ENCODE measurements at regions not wholly inside any gene's neighbourhood (a gene's known extent, or its start where the extent isn't known, plus 50 kb on each side); places are given as distances from the start of the nearest gene placed in this dataset.

- FAIRE-seq (no peak), DNase-seq (ENCODE audit: insufficient read length) (no peak)
- TF ChIP-seq POLR2AphosphoS5 (IDR thresholded peaks at IDR 0.05; ENCODE audit: low read depth, low read length) (no peak), TAF1 (IDR thresholded peaks at IDR 0.05; ENCODE audit: borderline replicate concordance, low read depth, low read length) (no peak), POLR2A (IDR thresholded peaks at IDR 0.05; ENCODE audit: low read depth, low read length) (no peak)
Observed at GRCh38 chrX:137366018-137366633, 199.8 kb upstream of the ZIC3 start.

GRCh38 chrX:137363559-137363958 lies 202.4 kb upstream of the ZIC3 start:
- TF ChIP-seq POLR2AphosphoS5 (IDR thresholded peaks at IDR 0.05; ENCODE audit: low read depth, low read length) = no peak
- TF ChIP-seq TAF1 (IDR thresholded peaks at IDR 0.05; ENCODE audit: borderline replicate concordance, low read depth, low read length) = no peak
- no peak for TF ChIP-seq POLR2A (IDR thresholded peaks at IDR 0.05; ENCODE audit: low read depth, low read length)
- DNase-seq (ENCODE audit: insufficient read length) (no peak), FAIRE-seq (no peak)

- DNase-seq (ENCODE audit: insufficient read length) (no peak), FAIRE-seq (no peak)
- TF ChIP-seq POLR2A (IDR thresholded peaks at IDR 0.05; ENCODE audit: low read depth, low read length) (no peak), POLR2AphosphoS5 (IDR thresholded peaks at IDR 0.05; ENCODE audit: low read depth, low read length) (no peak), TAF1 (IDR thresholded peaks at IDR 0.05; ENCODE audit: borderline replicate concordance, low read depth, low read length) (no peak)
Observed at GRCh38 chrX:137362583-137362982, 203.3 kb upstream of the ZIC3 start.

DNA sequence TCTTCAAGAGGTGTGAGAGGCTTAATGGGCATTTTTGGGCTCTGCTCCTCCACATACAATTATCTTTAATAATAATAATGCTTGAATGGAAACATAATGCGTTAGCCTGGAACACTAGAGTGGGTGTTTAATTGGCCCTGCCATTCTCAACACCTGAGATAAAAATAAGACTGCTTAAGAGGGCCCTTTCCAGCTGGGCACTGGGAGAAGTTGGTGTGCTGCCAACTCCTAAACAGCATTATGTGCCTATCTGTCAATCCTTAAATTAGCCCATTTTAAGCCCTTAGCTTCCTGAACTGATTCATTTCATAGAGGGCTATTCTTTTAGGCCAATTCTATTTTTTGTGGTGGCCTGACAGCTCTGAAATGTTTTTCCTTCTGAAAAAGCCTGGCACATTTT lies 211.1 kb upstream of the ZIC3 start:
- TF ChIP-seq POLR2A (IDR thresholded peaks at IDR 0.05; ENCODE audit: low read depth, low read length) = no peak
- DNase-seq (ENCODE audit: insufficient read length) = no peak
- no peak for FAIRE-seq

GRCh38 chrX:137353404-137353803 lies 212.5 kb upstream of the ZIC3 start:
- no peak for DNase-seq (ENCODE audit: insufficient read length)
- no peak for TF ChIP-seq TAF1 (IDR thresholded peaks at IDR 0.05; ENCODE audit: borderline replicate concordance, low read depth, low read length)
- TF ChIP-seq POLR2A (IDR thresholded peaks at IDR 0.05; ENCODE audit: low read depth, low read length) = no peak
- no peak for TF ChIP-seq POLR2AphosphoS5 (IDR thresholded peaks at IDR 0.05; ENCODE audit: low read depth, low read length)
- no peak for FAIRE-seq

DNA sequence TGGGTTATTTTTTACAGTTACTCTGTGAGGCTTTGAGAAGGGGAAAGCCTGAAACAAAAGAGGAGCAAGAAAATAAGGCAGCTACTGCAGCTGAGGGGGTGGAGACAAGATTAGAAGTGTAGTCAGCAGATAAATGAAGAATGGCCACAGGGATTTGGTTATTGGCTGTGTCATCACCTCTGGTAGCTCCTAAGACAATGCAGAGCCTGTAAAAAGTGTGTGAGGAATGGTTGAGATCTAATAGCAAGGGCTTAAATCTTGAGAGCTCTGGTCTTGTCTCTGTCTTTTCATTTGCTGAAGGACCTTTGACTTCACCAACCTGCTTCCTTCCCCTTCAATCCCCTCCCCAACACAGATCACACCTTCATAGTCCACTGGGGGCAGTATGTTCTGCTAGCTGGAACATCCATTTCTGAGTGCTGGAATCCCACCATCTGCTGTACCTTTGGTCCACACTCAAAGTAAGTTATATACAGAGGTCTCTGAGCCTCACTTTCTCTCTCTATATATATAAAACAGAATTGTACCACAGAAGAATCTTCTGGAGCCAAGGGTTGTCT lies 213.7 kb upstream of the ZIC3 start:
- DNase-seq (ENCODE audit: insufficient read length) (no peak), FAIRE-seq (no peak)
- TF ChIP-seq TAF1 (IDR thresholded peaks at IDR 0.05; ENCODE audit: borderline replicate concordance, low read depth, low read length) = no peak
- TF ChIP-seq POLR2A (IDR thresholded peaks at IDR 0.05; ENCODE audit: low read depth, low read length) = no peak
- no peak for TF ChIP-seq POLR2AphosphoS5 (IDR thresholded peaks at IDR 0.05; ENCODE audit: low read depth, low read length)

GRCh38 chrX:137342969-137343368 lies 223.0 kb upstream of the ZIC3 start:
- FAIRE-seq (no peak), DNase-seq (ENCODE audit: insufficient read length) (no peak)
- TF ChIP-seq POLR2AphosphoS5 (IDR thresholded peaks at IDR 0.05; ENCODE audit: low read depth, low read length) (no peak), POLR2A (IDR thresholded peaks at IDR 0.05; ENCODE audit: low read depth, low read length) (no peak), TAF1 (IDR thresholded peaks at IDR 0.05; ENCODE audit: borderline replicate concordance, low read depth, low read length) (no peak)

- FAIRE-seq (no peak), DNase-seq (ENCODE audit: insufficient read length) (no peak)
- TF ChIP-seq POLR2AphosphoS5 (IDR thresholded peaks at IDR 0.05; ENCODE audit: low read depth, low read length) (no peak), POLR2A (IDR thresholded peaks at IDR 0.05; ENCODE audit: low read depth, low read length) (no peak), TAF1 (IDR thresholded peaks at IDR 0.05; ENCODE audit: borderline replicate concordance, low read depth, low read length) (no peak)
Observed at GRCh38 chrX:137313627-137314026, 252.3 kb upstream of the ZIC3 start.

DNA sequence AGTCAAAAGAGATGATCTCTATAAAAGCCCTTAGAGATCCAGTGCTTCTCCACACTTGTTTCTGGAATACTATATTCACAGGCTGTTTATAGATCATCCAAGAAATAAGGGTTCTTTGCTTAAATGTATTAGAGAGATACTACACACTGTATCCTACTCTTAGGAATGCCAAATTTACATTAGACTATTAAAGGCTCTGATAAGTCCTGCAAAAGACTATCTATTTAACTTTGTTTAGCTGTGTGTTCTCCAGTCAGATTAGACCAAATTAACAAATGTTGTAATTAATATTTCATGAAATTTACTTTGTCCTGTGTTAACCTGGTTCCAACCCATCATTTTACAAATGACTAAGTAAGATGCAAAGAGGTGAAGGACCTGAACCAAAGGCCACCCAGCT lies 260.5 kb upstream of the ZIC3 start:
- TF ChIP-seq POLR2AphosphoS5 (IDR thresholded peaks at IDR 0.05; ENCODE audit: low read depth, low read length) (no peak), TAF1 (IDR thresholded peaks at IDR 0.05; ENCODE audit: borderline replicate concordance, low read depth, low read length) (no peak), POLR2A (IDR thresholded peaks at IDR 0.05; ENCODE audit: low read depth, low read length) (no peak)
- DNase-seq (ENCODE audit: insufficient read length) = no peak
- FAIRE-seq = no peak

DNA sequence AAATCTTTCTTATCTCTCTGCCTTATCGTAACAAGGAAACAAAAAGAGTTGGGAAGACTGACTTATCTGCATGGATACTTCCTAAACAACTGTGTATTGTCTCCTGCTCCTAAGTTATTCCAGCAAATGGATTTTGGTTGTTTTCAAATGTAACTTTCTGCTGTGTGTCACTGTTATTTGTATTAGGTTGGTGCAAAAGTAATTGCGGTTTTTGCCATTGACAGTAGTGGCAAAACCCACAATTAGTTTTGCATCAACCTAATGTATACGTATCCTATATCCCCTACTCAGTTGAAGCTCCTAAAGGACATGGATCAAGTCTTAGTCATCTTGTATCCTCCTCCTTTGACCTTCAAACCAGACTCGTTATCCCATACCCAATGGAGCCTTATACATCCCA lies 263.4 kb upstream of the GPR101 start:
- no peak for DNase-seq (ENCODE audit: insufficient read length)
- FAIRE-seq = no peak
- TF ChIP-seq POLR2AphosphoS5 (IDR thresholded peaks at IDR 0.05; ENCODE audit: low read depth, low read length) (no peak), TAF1 (IDR thresholded peaks at IDR 0.05; ENCODE audit: borderline replicate concordance, low read depth, low read length) (no peak), POLR2A (IDR thresholded peaks at IDR 0.05; ENCODE audit: low read depth, low read length) (no peak)

- no peak for FAIRE-seq
- DNase-seq (ENCODE audit: insufficient read length) = no peak
- TF ChIP-seq TAF1 (IDR thresholded peaks at IDR 0.05; ENCODE audit: borderline replicate concordance, low read depth, low read length) = no peak
- TF ChIP-seq POLR2AphosphoS5 (IDR thresholded peaks at IDR 0.05; ENCODE audit: low read depth, low read length) = no peak
- no peak for TF ChIP-seq POLR2A (IDR thresholded peaks at IDR 0.05; ENCODE audit: low read depth, low read length)
Observed at GRCh38 chrX:137290011-137290410, 256.2 kb upstream of the GPR101 start.

DNA sequence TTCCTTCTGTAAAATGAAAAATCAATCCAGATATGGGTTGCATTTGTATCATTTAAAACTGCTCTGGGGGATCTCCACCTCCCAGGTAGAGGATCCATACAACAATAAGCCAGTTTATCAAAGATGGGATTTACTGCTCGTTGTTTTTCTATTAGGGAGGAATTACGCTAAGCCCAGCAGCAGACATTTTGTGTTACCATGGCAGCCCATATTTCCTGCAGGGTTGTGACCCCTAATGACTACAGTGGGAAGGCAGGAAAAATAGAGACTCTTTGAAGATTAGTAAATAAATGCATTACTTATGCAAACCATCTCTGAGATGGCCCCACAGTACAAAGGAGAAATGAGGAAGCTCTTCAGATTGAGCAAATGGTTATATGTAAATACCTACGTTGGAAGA lies 253.4 kb upstream of the GPR101 start:
- no peak for DNase-seq (ENCODE audit: insufficient read length)
- no peak for FAIRE-seq
- TF ChIP-seq POLR2A (IDR thresholded peaks at IDR 0.05; ENCODE audit: low read depth, low read length) (no peak), TAF1 (IDR thresholded peaks at IDR 0.05; ENCODE audit: borderline replicate concordance, low read depth, low read length) (no peak), POLR2AphosphoS5 (IDR thresholded peaks at IDR 0.05; ENCODE audit: low read depth, low read length) (no peak)

Data from GM12892 (cell line).